K562 (cell line): ENCODE measurements at regions not wholly inside any gene's neighbourhood (a gene's known extent, or its start where the extent isn't known, plus 50 kb on each side); places are given as distances from the start of the nearest gene placed in this dataset.

ENCODE experiments used
- ATAC-seq: fragments of 200-7000 bp; cut with Tn5 transposase; 3 replicates; pipeline ENCODE4 v1.9.1; 2020; ENCODE audit warnings: moderate library complexity
- BruUV-seq: library from RNA; stranded (reverse); fragments of 400-500 nt; replicated peaks from 2 replicates; lab custom pipeline; 2021; lab: Mats Ljungman, UMichigan
- CTCF ChIA-PET: fragments of 300-600 bp; formaldehyde crosslinking; extraction: SDS; loops from one replicate; lab custom pipeline; 2021; ENCODE audit warnings: low intra/inter-chr PET ratio; lab: Yijun Ruan, JAX
- POLR2A ChIA-PET: fragments of 300-600, 350-650 bp; sonication (Branson Sonifier 250); formaldehyde crosslinking; extraction: SDS; loops from one replicate; lab custom pipeline; 2021; ENCODE audit warnings: antibody characterized with exemption, inconsistent platforms; lab: Yijun Ruan, JAX
- DNase-seq, 4 experiments: peaks; one replicate each; pipeline versions ENCODE4 v3.0.0 to v3.0.0-alpha.2; 2011 to 2018; ENCODE audit warnings: low spot score in 3 of 4, mixed read lengths in 3 of 4; ENCODE audit errors: extremely low read depth in 1 of 4
- FAIRE-seq: peaks from 2 replicates; lab custom pipeline; 2011; peaks lifted over from hg19 to GRCh38; lab: Jason Lieb, UNC
- H2AFZ ChIP-seq: 2 replicates; pipeline ENCODE4 v1.6.0; 2011; ENCODE audit warnings: low read depth, low read length, control low read depth, inconsistent platforms
- H3K27ac ChIP-seq: fragments of 200-600 bp; 3 replicates; pipeline ENCODE4 v1.8.0; 2011; ENCODE audit warnings: low read depth, mild to moderate bottlenecking, control low read depth, inconsistent platforms, low read length, moderate library complexity, mixed read lengths; ENCODE audit errors: extremely low read depth
- H3K27me3 ChIP-seq, 2 experiments: fragments of 300-600 bp in 1 of 2; 2 replicates in 1 of 2; 3 replicates in 1 of 2; pipeline versions ENCODE4 v1.6.0 to v1.8.0; 2011; ENCODE audit warnings: inconsistent platforms in 2 of 2, low read length in 2 of 2, mild to moderate bottlenecking in 1 of 2, mixed read lengths in 1 of 2, moderate library complexity in 1 of 2; ENCODE audit not compliant: control insufficient read depth in 2 of 2, insufficient read depth in 2 of 2
- H3K36me3 ChIP-seq: fragments of 300-600 bp; 3 replicates; pipeline ENCODE4 v1.8.0; 2011; ENCODE audit warnings: mild to moderate bottlenecking, low read length, inconsistent platforms; ENCODE audit not compliant: control insufficient read depth, insufficient read depth
- H3K4me1 ChIP-seq, 2 experiments: fragments of 200-600 bp in 1 of 2; replicated peaks in 1 of 2; 2 replicates in 1 of 2; 3 replicates in 1 of 2; pipeline versions ENCODE4 v1.5.1 to v1.8.0; 2011; ENCODE audit warnings: inconsistent platforms in 2 of 2, low read length in 2 of 2, mild to moderate bottlenecking in 1 of 2, mixed read lengths in 1 of 2, moderate library complexity in 1 of 2; ENCODE audit not compliant: control insufficient read depth in 2 of 2, insufficient read depth in 2 of 2
- H3K4me2 ChIP-seq: 2 replicates; pipeline ENCODE4 v1.6.1; 2011; ENCODE audit warnings: low read length, control low read depth, inconsistent platforms, mixed read lengths; ENCODE audit not compliant: insufficient read depth
- H3K4me3 ChIP-seq: fragments of 200-600 bp; sonication (generic), shearing (Covaris generic); 2 replicates; pipeline ENCODE4 v1.5.1; 2016; ENCODE audit warnings: control low read depth, inconsistent platforms
- H3K79me2 ChIP-seq: fragments of 200-600 bp; 3 replicates; pipeline ENCODE4 v1.8.0; 2011; ENCODE audit warnings: low read length, inconsistent platforms; ENCODE audit not compliant: control insufficient read depth, insufficient read depth
- H3K9ac ChIP-seq, 2 experiments: 2 replicates each; pipeline versions ENCODE4 v1.6.0 to v1.6.1; 2011; ENCODE audit warnings: low read depth in 2 of 2, low read length in 2 of 2, control low read depth in 1 of 2, inconsistent platforms in 1 of 2, mild to moderate bottlenecking in 1 of 2, mixed read lengths in 1 of 2; ENCODE audit not compliant: insufficient read depth in 1 of 2
- H3K9me1 ChIP-seq: one replicate; pipeline ENCODE4 v1.6.0; 2011; ENCODE audit warnings: inconsistent platforms, mild to moderate bottlenecking, low read length, moderate library complexity; ENCODE audit not compliant: control insufficient read depth, insufficient read depth
- H3K9me3 ChIP-seq: replicated peaks from 2 replicates; pipeline ENCODE4 v1.5.1; 2011; ENCODE audit warnings: low read depth, low read length, inconsistent platforms; ENCODE audit not compliant: control insufficient read depth, insufficient read depth
- H4K20me1 ChIP-seq: replicated peaks from 2 replicates; pipeline ENCODE4 v1.6.1; 2011; ENCODE audit warnings: low read length, inconsistent platforms, mixed read lengths; ENCODE audit not compliant: control insufficient read depth, insufficient read depth
- CBX5 ChIP-seq: IDR thresholded peaks from 2 replicates; pipeline ENCODE4 v1.6.1; 2014; ENCODE audit warnings: low read depth, borderline replicate concordance
- CEBPB ChIP-seq: fragments of 450-650 bp; IDR thresholded peaks from 2 replicates; pipeline ENCODE4 v1.6.1; 2016; ENCODE audit warnings: missing genetic modification characterization, missing compliant biosample characterization
- CEBPG ChIP-seq, 3 experiments: fragments of 200-800 bp in 1 of 3; sonication (Bioruptor generic) in 1 of 3; sonication (generic) in 1 of 3; formaldehyde crosslinking in 1 of 3; IDR thresholded peaks in 2 of 3; conservative IDR thresholded peaks in 1 of 3; 2 replicates each; pipeline versions ENCODE4 v1.6.1 to v1.8.0; 2016 to 2022; ENCODE audit warnings: missing compliant biosample characterization in 2 of 3, missing genetic modification characterization in 2 of 3, mild to moderate bottlenecking in 1 of 3, missing genetic modification reagents in 1 of 3
- EP300 ChIP-seq: IDR thresholded peaks from 2 replicates; pipeline ENCODE4 v1.6.1; 2012; ENCODE audit warnings: low read length, improper control_type of control experiment
- GTF2E2 ChIP-seq: fragments of 200-800 bp; sonication (Bioruptor generic); IDR thresholded peaks from 2 replicates; pipeline ENCODE4 v1.6.1; 2016; ENCODE audit warnings: missing genetic modification characterization, missing compliant biosample characterization
- KDM4B ChIP-seq, 2 experiments: fragments of 450-650 bp in 1 of 2; sonication (generic) in 1 of 2; IDR thresholded peaks; 2 replicates each; pipeline ENCODE4 v1.6.1; 2016 to 2017; ENCODE audit warnings: borderline replicate concordance in 2 of 2, antibody characterized with exemption in 1 of 2, low read depth in 1 of 2, mild to moderate bottlenecking in 1 of 2
- NFXL1 ChIP-seq: fragments of 450-650 bp; formaldehyde crosslinking; IDR thresholded peaks from 2 replicates; pipeline ENCODE4 v1.4.0; 2021; ENCODE audit warnings: mild to moderate bottlenecking
- RBM15 ChIP-seq: fragments of 200-400 bp; formaldehyde crosslinking; IDR thresholded peaks from 2 replicates; pipeline ENCODE4 v1.6.1; 2018; ENCODE audit warnings: mild to moderate bottlenecking, low read length, moderate library complexity; ENCODE audit not compliant: insufficient read depth
- XRCC5 ChIP-seq: fragments of 200-400 bp; formaldehyde crosslinking; IDR thresholded peaks from 2 replicates; pipeline ENCODE4 v1.6.1; 2017; ENCODE audit warnings: low read depth, mild to moderate bottlenecking, low read length
- ZHX1 ChIP-seq: fragments of 150-350 bp; conservative IDR thresholded peaks from 2 replicates; pipeline ENCODE4 v1.6.1; 2014; ENCODE audit warnings: low read length
- ZKSCAN8 ChIP-seq: fragments of 200-800 bp; sonication (Bioruptor generic); IDR thresholded peaks from 2 replicates; pipeline ENCODE4 v1.6.1; 2016; ENCODE audit warnings: missing genetic modification characterization, missing compliant biosample characterization
- ZNF184 ChIP-seq: sonication (generic); formaldehyde crosslinking; IDR thresholded peaks from 2 replicates; pipeline ENCODE4 v1.5.0; 2020; ENCODE audit warnings: missing genetic modification reagents
- ZNF282 ChIP-seq: sonication (generic); formaldehyde crosslinking; IDR thresholded peaks from 2 replicates; pipeline ENCODE4 v1.8.1; 2023; ENCODE audit warnings: missing genetic modification reagents
- ZNF3 ChIP-seq: fragments of 250-450 bp; sonication (Bioruptor Pico); IDR thresholded peaks from 2 replicates; pipeline ENCODE4 v1.5.0; 2021; ENCODE audit warnings: mild to moderate bottlenecking, moderate library complexity
- WGBS: fragments of 100-300 bp; shearing (Covaris generic); methylation state at CpG from one replicate; pipeline ENCODE4 v1.1.6; 2016; ENCODE audit warnings: low coverage, mixed read lengths; ENCODE audit not compliant: insufficient coverage; ENCODE audit errors: missing lambda C conversion rate; 5-methylcytosine and 5-hydroxymethylcytosine counted together
- in situ Hi-C: fragments of 300-500 bp; cut with MboI; formaldehyde crosslinking; loops from 4 replicates; pipeline ENCODE4 v1.15.0; 2018; ENCODE audit warnings: inconsistent platforms, mixed read lengths
- intact Hi-C: fragments of 100-400 bp; cut with micrococcal nuclease; formaldehyde crosslinking; loops from 2 replicates; pipeline ENCODE4 v1.14.2; 2022

DNA sequence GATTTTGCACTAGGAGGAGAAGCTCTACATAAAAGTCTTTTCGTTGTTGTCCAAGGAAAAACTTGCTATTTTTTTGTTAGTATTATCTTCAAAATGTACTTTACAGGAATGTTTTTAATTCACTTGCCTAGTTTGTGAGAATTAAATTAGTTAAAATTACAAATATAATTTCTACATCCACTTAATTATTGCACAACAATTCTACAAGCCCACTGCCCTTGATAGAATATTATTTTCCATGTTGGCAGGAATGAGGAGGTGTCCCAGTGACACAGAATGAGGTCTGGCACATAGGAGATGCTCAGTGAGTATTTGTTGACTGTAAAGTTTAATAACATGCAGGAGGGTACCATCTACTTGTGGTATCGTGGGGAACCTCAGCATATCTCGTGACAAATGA, 255.4 kb downstream of the SDHAF3 start:
- POLR2A ChIA-PET: interaction anchor here (0.6 to 0.9 kb wide), 2 partner anchors 14 to 425 kb away, joined by 3 read pairs; no protein-coding TSS in a partner anchor
- FAIRE-seq: no peak
- H3K9ac ChIP-seq: no peak overlapping the region
- 2% methylated on average over 3 of the region's 3 CpGs for WGBS
- H3K27ac ChIP-seq: no peak overlapping the region
- no peaks in the 10 kb centered on the region for H3K9me3 ChIP-seq
- H3K36me3 ChIP-seq: no peaks in the 10 kb centered on the region
- no peak overlapping the region for H2AFZ ChIP-seq
- H4K20me1 ChIP-seq: no peaks in the 10 kb centered on the region
- H3K27me3 ChIP-seq: peaks cover 0 to 4% of the 10 kb centered on the region in 2 experiments; a peak in 1 of 5 replicates
- no peak for ATAC-seq
- intact Hi-C loops: no loop called here
- no peak overlapping the region for H3K4me3 ChIP-seq
- H3K4me2 ChIP-seq: no peak overlapping the region
- BruUV-seq: no TSS peak
- H3K4me1 ChIP-seq: no peaks in the 10 kb centered on the region
- TF ChIP-seq GTF2E2 (tag) (no peak), CBX5 (no peak), XRCC5 (no peak), ZHX1 (no peak), KDM4B (IDR thresholded peaks at IDR 0.05; ENCODE audit: borderline replicate concordance in 2 of 2, low read depth in 1 of 2) (no peak), EP300 (no peak), ZNF282 (CRISPR knock-in tag) (no peak), NFXL1 (no peak), CEBPG (CRISPR knock-in tag; IDR thresholded peaks at IDR 0.05) (no peak), CEBPG (tag; conservative IDR thresholded peaks at IDR 0.05 in 1 of 2, IDR thresholded peaks at IDR 0.05 in 1 of 2) (peak in 1 of 2 experiments; percentile 85; a peak in 2 of 4 replicates), ZNF184 (CRISPR knock-in tag) (no peak), RBM15 (no peak), ZNF3 (CRISPR knock-in tag) (no peak), CEBPB (tag) (peak; percentile 64), ZKSCAN8 (CRISPR knock-in tag) (no peak)
- DNase-seq: no peak
- no peaks in the 10 kb centered on the region for H3K79me2 ChIP-seq
- CTCF ChIA-PET: no interaction called here
- no peaks in the 10 kb centered on the region for H3K9me1 ChIP-seq
- in situ Hi-C loops: no loop called here
